ENCODE measurements at regions not wholly inside any gene's neighbourhood (a gene's known extent, or its start where the extent isn't known, plus 50 kb on each side); places are given as distances from the start of the nearest gene placed in this dataset.

- Mint-ChIP-seq H3K9me3 (no peaks in the 10 kb centered on the region), H3K27ac (peak overlapping the region in 1 of 7 donors; percentile 11), H3K36me3 (no peaks in the 10 kb centered on the region), H3K27me3 (ENCODE audit: low read depth in 3 of 3) (peaks cover 0 to 5% (median 4%) of the 10 kb centered on the region in 3 donors), H3K4me3 (no peak overlapping the region), H3K4me1 (peaks cover 29% of the 10 kb centered on the region)
- H3K79me2 ChIP-seq (ENCODE audit: insufficient read depth, low read length): no peaks in the 10 kb centered on the region
- intact Hi-C loops (cut with micrococcal nuclease): no loop called here
- DNase-seq: no peak
- H3K9ac ChIP-seq (ENCODE audit: insufficient read depth, low read length, poor library complexity, severe bottlenecking): no peak overlapping the region
- WGBS (ENCODE audit: insufficient coverage): 93% methylated on average over 6 of the region's 7 CpGs
- H4K20me1 ChIP-seq (ENCODE audit: insufficient read depth, low read length): no peaks in the 10 kb centered on the region
- no peak overlapping the region for H3K4me3 ChIP-seq (replicated peaks in 1 of 3; ENCODE audit: low read depth in 2 of 3, low read length in 3 of 3)
- no peaks in the 10 kb centered on the region for H3K36me3 ChIP-seq (replicated peaks in 1 of 2; ENCODE audit: control insufficient read depth in 1 of 2, insufficient read depth in 2 of 2, low read length in 2 of 2)
- H3K9me3 ChIP-seq (replicated peaks in 1 of 2; ENCODE audit: control insufficient read depth in 1 of 2, insufficient read depth in 1 of 2, low read length in 2 of 2): no peaks in the 10 kb centered on the region
- no peak overlapping the region for H2AFZ ChIP-seq (ENCODE audit: insufficient read depth, low read depth, low read length, poor library complexity, severe bottlenecking)
- peaks cover 20% of the 10 kb centered on the region in 2 donors for H3K4me1 ChIP-seq (ENCODE audit: control insufficient read depth in 1 of 2, insufficient read depth in 2 of 2, low read length in 2 of 2)
- H3K27me3 ChIP-seq (ENCODE audit: control insufficient read depth in 2 of 2, insufficient read depth in 2 of 2, low read length in 2 of 2): no peaks in the 10 kb centered on the region
- H3K27ac ChIP-seq (ENCODE audit: low read depth in 1 of 2, low read length in 2 of 2): no peak overlapping the region
- no peak overlapping the region for H3K4me2 ChIP-seq (replicated peaks; ENCODE audit: extremely low read depth, low read length, poor library complexity, severe bottlenecking)
- TF ChIP-seq CTCF (IDR thresholded peaks at IDR 0.05): no peak
These were observed 54.3 kb downstream of the KCNF1 start for GRCh38 chr2:10966056-10966455.

GRCh38 chr2:10966741-10967140 lies 55.0 kb downstream of the KCNF1 start:
- no peak for DNase-seq
- peak overlapping the region in 1 of 7 donors; percentile 19 for H3K27ac Mint-ChIP-seq
- WGBS (ENCODE audit: insufficient coverage): 95% methylated on average over 6 of the region's 13 CpGs
- H3K36me3 Mint-ChIP-seq: no peaks in the 10 kb centered on the region
- no peak overlapping the region for H3K4me2 ChIP-seq (replicated peaks; ENCODE audit: extremely low read depth, low read length, poor library complexity, severe bottlenecking)
- no peaks in the 10 kb centered on the region for H3K36me3 ChIP-seq (replicated peaks in 1 of 2; ENCODE audit: control insufficient read depth in 1 of 2, insufficient read depth in 2 of 2, low read length in 2 of 2)
- peaks cover 36% of the 10 kb centered on the region for H3K4me1 Mint-ChIP-seq
- H4K20me1 ChIP-seq (ENCODE audit: insufficient read depth, low read length): no peaks in the 10 kb centered on the region
- peaks cover 0 to 4% (median 3%) of the 10 kb centered on the region in 3 donors for H3K27me3 Mint-ChIP-seq (ENCODE audit: low read depth in 3 of 3)
- intact Hi-C loops (cut with micrococcal nuclease): no loop called here
- peaks cover 26% of the 10 kb centered on the region in 2 donors for H3K4me1 ChIP-seq (ENCODE audit: control insufficient read depth in 1 of 2, insufficient read depth in 2 of 2, low read length in 2 of 2)
- H3K79me2 ChIP-seq (ENCODE audit: insufficient read depth, low read length): no peaks in the 10 kb centered on the region
- no peaks in the 10 kb centered on the region for H3K27me3 ChIP-seq (ENCODE audit: control insufficient read depth in 2 of 2, insufficient read depth in 2 of 2, low read length in 2 of 2)
- no peak overlapping the region for H2AFZ ChIP-seq (ENCODE audit: insufficient read depth, low read depth, low read length, poor library complexity, severe bottlenecking)
- no peak for TF ChIP-seq CTCF (IDR thresholded peaks at IDR 0.05)
- no peak overlapping the region for H3K4me3 Mint-ChIP-seq
- no peak overlapping the region for H3K9ac ChIP-seq (ENCODE audit: insufficient read depth, low read length, poor library complexity, severe bottlenecking)
- no peaks in the 10 kb centered on the region for H3K9me3 ChIP-seq (replicated peaks in 1 of 2; ENCODE audit: control insufficient read depth in 1 of 2, insufficient read depth in 1 of 2, low read length in 2 of 2)
- no peak overlapping the region for H3K4me3 ChIP-seq (replicated peaks in 1 of 3; ENCODE audit: low read depth in 2 of 3, low read length in 3 of 3)
- H3K9me3 Mint-ChIP-seq: no peaks in the 10 kb centered on the region
- H3K27ac ChIP-seq (ENCODE audit: low read depth in 1 of 2, low read length in 2 of 2): no peak overlapping the region

All from CD14-positive monocyte (primary cell).